GM10266 (cell line): ENCODE measurements at regions not wholly inside any gene's neighbourhood (a gene's known extent, or its start where the extent isn't known, plus 50 kb on each side); places are given as distances from the start of the nearest gene placed in this dataset.

Experiments used
- DNase-seq: peaks from one replicate; pipeline ENCODE4 v3.0.0; 2012; ENCODE audit errors: extremely low spot score
- CTCF ChIP-seq: IDR thresholded peaks from 2 replicates; pipeline ENCODE4 v1.5.1; 2012; ENCODE audit warnings: mild to moderate bottlenecking, low read depth; ENCODE audit not compliant: control insufficient read depth, insufficient read depth; ENCODE audit errors: missing control alignments

DNA sequence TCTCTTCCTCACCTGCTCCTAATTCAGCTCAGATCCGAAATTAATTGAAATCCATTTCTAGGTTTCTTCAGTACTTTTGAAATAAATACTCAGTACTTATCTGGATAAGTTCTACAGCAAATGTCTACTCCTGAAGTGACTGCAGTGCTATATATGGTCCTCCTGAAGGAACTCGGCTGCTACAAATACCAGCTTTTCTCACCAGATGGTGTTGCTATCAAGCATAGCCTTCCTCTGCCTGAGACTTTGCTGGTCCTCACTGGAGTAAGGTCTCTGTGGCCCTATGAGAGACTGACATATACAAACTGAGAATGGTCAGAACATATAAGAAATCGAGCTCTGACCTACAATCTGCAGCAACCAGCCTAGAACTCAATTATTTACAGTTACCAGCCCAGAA lies 161.6 kb downstream of the NDFIP2 start:
- no peak for TF ChIP-seq CTCF
- no peak for DNase-seq

GRCh38 chr13:79637133-79637763 lies 156.3 kb downstream of the NDFIP2 start:
- no peak for DNase-seq
- TF ChIP-seq CTCF, result no peak

DNA sequence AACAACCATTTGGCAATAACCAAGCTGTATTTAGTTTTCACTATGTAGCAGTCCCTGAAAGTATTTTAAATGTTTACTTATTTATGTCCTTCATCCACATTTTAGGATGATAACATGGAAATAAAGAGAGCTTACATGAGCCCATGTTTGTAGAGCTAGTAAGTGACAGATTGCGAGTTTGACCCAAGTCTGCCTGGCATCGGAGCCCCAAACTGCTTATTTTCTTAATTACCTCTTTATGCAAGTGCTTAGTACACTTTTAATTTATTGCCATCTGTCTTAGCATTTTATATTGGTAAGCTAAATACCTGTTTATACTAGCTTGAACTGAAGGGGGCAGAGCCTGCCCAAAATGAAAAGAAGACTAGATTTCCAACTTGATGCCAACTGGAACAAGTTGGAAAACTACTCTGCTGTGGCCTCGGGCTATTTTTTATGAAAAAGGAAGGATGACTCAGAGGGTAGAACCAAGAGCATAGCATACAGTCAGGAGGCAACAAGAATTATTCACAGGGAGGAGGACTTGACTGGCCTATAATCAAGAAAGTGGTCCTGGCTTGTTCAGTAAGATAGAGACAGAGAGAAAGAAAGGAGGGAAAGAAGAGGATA lies 150.2 kb downstream of the NDFIP2 start:
- DNase-seq, result no peak
- TF ChIP-seq CTCF, result no peak

- no peak for TF ChIP-seq CTCF
- DNase-seq, result no peak
Measured at GRCh38 chr13:79628463-79628862, 147.5 kb downstream of the NDFIP2 start.

GRCh38 chr13:79626924-79627323 lies 146.0 kb downstream of the NDFIP2 start:
- no peak for DNase-seq
- no peak for TF ChIP-seq CTCF

- no peak for TF ChIP-seq CTCF
- no peak for DNase-seq
Measured at GRCh38 chr13:79625517-79625916, 144.6 kb downstream of the NDFIP2 start.

- no peak for TF ChIP-seq CTCF
- no peak for DNase-seq
Measured at GRCh38 chr13:79621902-79622301, 140.9 kb downstream of the NDFIP2 start.
